ENCODE measurements at regions not wholly inside any gene's neighbourhood (a gene's known extent, or its start where the extent isn't known, plus 50 kb on each side); places are given as distances from the start of the nearest gene placed in this dataset.

DNA sequence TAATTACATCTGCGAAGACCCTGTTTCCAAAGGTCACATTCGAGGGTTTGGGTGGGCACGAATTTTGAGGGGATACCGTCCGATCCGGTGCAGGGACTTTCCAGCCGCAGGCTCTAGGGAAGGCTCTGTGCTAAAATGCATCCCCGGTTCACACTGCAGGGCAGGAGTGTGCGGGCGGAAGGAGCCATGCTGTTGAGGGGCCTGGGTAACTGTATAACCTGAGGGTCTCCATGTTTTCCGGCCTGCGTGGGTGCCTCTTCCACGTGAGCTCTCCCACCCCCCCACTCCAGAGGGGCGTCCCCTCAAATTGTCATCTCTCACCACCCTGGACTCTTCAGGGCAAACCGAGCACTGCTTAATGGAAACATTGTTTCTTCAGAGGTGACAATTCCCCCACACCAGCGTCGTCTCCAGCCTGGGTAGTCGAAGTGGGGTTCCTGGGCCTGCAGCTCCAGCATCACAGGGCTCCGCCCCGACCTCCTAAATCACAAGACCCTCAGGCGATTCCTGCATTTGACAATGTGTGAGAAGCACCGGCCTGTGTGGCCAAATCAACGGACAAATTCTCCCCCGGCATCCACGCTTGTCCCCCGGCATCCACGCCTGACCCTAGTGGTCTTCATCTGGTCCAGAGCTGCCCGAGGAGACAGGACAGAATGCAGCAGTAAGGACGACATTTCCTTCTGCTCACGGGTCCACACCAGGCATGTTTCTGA is 51.2 kb downstream of the FOXL3 start:
- Histone ChIP-seq H3K4me1 (peaks cover 19% of the 10 kb centered on the region), H3K36me3 (no peaks in the 10 kb centered on the region), H3K27me3 (ENCODE audit: low read depth) (no peaks in the 10 kb centered on the region), H3K27ac (replicated peaks) (peak overlapping the region; percentile 81), H3K9me3 (replicated peaks) (no peaks in the 10 kb centered on the region), H3K4me3 (no peak overlapping the region)
- TF ChIP-seq, protein P1, sequence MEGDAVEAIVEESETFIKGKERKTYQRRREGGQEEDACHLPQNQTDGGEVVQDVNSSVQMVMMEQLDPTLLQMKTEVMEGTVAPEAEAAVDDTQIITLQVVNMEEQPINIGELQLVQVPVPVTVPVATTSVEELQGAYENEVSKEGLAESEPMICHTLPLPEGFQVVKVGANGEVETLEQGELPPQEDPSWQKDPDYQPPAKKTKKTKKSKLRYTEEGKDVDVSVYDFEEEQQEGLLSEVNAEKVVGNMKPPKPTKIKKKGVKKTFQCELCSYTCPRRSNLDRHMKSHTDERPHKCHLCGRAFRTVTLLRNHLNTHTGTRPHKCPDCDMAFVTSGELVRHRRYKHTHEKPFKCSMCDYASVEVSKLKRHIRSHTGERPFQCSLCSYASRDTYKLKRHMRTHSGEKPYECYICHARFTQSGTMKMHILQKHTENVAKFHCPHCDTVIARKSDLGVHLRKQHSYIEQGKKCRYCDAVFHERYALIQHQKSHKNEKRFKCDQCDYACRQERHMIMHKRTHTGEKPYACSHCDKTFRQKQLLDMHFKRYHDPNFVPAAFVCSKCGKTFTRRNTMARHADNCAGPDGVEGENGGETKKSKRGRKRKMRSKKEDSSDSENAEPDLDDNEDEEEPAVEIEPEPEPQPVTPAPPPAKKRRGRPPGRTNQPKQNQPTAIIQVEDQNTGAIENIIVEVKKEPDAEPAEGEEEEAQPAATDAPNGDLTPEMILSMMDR (IDR thresholded peaks at IDR 0.05; ENCODE audit: borderline replicate concordance) = no peak
- intact Hi-C loops (cut with micrococcal nuclease) = no loop called here
- no peak for DNase-seq

DNA sequence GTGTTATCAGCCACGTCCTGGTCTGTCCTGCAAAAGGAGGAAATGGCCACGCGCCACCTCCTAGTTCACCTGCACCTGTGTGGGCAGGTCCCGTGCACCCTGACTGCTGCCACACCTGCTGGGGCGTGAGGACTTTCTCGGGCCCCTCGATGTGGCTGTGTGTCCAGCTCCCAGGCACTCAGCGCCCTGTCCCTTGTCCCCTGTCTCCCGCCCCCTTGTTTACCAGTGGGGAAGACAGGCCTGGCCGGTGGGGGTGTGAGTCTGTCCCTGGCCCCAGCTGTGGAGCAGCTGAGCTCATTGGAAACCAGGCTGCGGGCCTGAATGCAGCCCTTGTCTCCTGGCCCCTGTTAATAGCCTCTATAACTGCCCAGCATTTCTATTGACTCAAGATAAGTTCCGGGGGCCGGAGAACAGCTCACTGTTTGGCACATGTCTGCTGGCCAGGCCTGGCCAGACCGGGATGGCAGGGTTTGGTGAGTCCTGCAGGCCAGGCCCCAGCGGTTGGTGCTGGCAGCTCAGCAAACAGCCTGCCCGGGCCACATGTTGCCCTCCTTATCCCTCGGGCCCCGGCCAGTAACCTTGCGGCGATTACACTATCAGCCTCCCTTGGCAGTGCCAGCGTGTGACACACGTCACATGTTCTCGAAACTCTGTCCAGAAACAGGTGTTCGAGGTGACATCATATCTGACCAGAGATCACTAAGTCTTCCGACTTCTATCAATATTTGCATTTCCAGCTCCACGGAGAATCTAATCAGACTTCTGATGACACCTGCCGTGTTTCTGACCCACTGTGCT is 52.1 kb downstream of the FOXL3 start:
- H3K36me3 ChIP-seq = no peaks in the 10 kb centered on the region
- H3K9me3 ChIP-seq (replicated peaks) = no peaks in the 10 kb centered on the region
- intact Hi-C loops (cut with micrococcal nuclease) = no loop called here
- TF ChIP-seq, protein P1 (IDR thresholded peaks at IDR 0.05; ENCODE audit: borderline replicate concordance) = peak; percentile 30
- H3K4me1 ChIP-seq = peaks cover 19% of the 10 kb centered on the region
- DNase-seq = peak; percentile 54
- peak overlapping the region; percentile 81 for H3K27ac ChIP-seq (replicated peaks)
- no peaks in the 10 kb centered on the region for H3K27me3 ChIP-seq (ENCODE audit: low read depth)
- no peak overlapping the region for H3K4me3 ChIP-seq

DNA sequence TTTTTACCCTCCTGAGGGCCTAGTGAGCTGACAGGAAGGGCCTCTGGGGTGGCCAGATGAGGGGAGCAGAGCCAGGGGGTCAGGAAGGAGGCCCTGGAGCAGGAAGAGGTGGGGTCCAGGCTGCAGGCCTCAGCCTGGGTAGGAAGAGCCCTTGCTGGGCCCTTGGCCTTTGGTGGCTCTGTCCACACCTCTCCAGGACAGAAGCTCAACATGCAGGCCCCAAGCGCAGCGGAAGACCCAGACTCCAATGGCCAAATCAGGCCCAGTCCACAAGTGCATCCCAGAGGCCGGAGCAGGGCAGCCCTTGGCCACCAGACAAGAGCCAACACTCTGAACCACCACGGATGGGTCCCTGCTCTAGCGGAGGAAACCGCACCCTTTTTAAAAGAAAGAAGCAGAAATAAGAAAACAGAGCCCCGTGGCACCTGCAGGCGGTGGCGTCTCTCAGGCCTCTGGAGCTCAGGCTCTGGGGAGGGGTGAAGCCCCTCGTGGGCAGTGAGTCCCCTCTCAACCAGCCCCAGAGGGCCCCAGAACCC is 52.8 kb downstream of the FOXL3 start:
- intact Hi-C loops (cut with micrococcal nuclease) = no loop called here
- Histone ChIP-seq H3K27ac (replicated peaks) (peak overlapping the region; percentile 81), H3K36me3 (no peaks in the 10 kb centered on the region), H3K27me3 (ENCODE audit: low read depth) (no peaks in the 10 kb centered on the region), H3K4me3 (no peak overlapping the region), H3K4me1 (peaks cover 19% of the 10 kb centered on the region), H3K9me3 (replicated peaks) (no peaks in the 10 kb centered on the region)
- TF ChIP-seq, protein P1 (IDR thresholded peaks at IDR 0.05; ENCODE audit: borderline replicate concordance) = no peak
- no peak for DNase-seq

DNA sequence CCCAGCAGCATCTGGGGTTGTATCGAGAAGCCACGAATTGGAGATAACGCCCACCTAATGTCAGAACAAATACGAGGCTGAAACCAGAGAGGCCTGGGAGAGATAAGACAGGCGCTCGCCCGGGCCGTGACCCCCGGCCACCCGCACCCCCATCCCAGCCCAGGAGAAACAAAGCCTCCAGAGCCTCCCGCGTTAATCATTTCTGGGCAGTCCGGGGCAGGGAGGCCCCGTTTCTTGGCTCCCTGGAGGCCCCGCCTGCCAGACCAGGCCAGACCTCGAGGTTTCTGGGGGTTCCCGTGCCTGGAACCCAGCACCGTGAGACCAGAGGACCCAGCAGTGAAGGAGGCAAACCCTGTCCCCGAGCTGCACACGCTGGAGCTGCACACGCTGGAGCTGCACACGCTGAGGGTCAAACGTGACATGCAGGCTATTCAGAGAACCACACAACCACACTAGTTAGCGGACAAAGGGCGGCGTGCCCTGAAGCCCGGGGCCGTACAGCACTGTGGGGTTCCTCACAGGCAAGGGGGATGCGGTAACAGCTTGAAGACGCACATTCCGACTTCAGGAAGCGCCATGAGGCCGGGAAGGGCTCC is 53.4 kb downstream of the FOXL3 start:
- no peaks in the 10 kb centered on the region for H3K9me3 ChIP-seq (replicated peaks)
- TF ChIP-seq, protein P1 (IDR thresholded peaks at IDR 0.05; ENCODE audit: borderline replicate concordance) = no peak
- no peaks in the 10 kb centered on the region for H3K27me3 ChIP-seq (ENCODE audit: low read depth)
- no peak overlapping the region for H3K4me3 ChIP-seq
- peaks cover 19% of the 10 kb centered on the region for H3K4me1 ChIP-seq
- peak overlapping the region; percentile 81 for H3K27ac ChIP-seq (replicated peaks)
- intact Hi-C loops (cut with micrococcal nuclease) = no loop called here
- no peak for DNase-seq
- H3K36me3 ChIP-seq = no peaks in the 10 kb centered on the region

DNA sequence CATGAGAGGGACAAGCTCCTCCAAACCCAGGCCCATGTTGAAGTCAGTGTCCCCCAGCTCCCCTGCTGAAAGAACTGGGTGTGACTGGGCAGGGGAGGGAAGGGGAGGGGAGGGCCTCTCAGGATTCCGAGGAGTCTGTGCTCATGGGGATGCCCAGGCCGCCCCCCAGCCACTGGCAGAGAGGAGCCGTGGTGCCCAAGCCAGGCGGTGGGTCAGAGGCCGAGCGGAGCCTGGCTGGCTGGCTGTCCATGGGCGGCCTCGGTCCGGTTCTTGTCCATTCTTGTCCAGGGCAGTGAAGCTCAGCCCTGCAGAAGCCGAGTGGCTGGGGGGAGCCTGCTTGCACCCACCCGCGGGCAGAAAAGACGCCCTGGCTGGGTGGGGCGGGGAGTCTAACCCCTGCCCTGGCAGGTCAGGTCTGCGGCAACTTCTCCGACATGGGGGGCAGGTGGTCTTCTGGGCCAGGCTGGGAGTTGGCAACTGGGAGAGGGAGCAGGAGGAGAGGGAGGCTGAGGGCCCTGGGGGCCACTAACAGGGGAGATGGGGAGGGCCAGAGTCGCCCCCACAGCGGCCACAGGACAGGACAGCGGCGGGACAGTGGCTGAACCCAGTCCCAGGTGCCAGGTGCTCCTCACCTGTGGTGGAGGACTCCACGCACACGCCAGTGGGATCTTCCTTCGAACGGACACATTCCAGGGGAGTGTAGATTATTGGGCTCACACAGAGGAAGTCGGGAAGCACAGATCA is 54.1 kb downstream of the FOXL3 start:
- intact Hi-C loops (cut with micrococcal nuclease) = no loop called here
- TF ChIP-seq, protein P1 (IDR thresholded peaks at IDR 0.05; ENCODE audit: borderline replicate concordance) = no peak
- Histone ChIP-seq H3K4me3 (no peak overlapping the region), H3K4me1 (peaks cover 19% of the 10 kb centered on the region), H3K27ac (replicated peaks) (no peak overlapping the region), H3K9me3 (replicated peaks) (no peaks in the 10 kb centered on the region), H3K27me3 (ENCODE audit: low read depth) (no peaks in the 10 kb centered on the region), H3K36me3 (no peaks in the 10 kb centered on the region)
- DNase-seq = no peak
